C4-2B (cell line): ENCODE measurements at regions not wholly inside any gene's neighbourhood (a gene's known extent, or its start where the extent isn't known, plus 50 kb on each side); places are given as distances from the start of the nearest gene placed in this dataset.

Experiments
- H3K27ac ChIP-seq: fragments of 450-650 bp; 2 replicates; pipeline ENCODE4 v1.5.1; 2017
- CTCF ChIP-seq: fragments of 450-650 bp; conservative IDR thresholded peaks from 2 replicates; pipeline ENCODE4 v1.5.1; 2017; ENCODE audit warnings: mild to moderate bottlenecking
- ZFX ChIP-seq: fragments of 450-650 bp; IDR thresholded peaks from 2 replicates; pipeline ENCODE4 v1.6.1; 2017

GRCh38 chr5:158532739-158533138 is 567.0 kb downstream of the EBF1 start:
- no peak; the same call in 1 of the 2 replicates for TF ChIP-seq ZFX
- TF ChIP-seq CTCF, result no peak
- H3K27ac ChIP-seq, result no peak overlapping the region

GRCh38 chr5:158531860-158532259 is 567.9 kb downstream of the EBF1 start:
- TF ChIP-seq CTCF (no peak), ZFX (no peak)
- no peak overlapping the region for H3K27ac ChIP-seq

GRCh38 chr5:158530115-158530514 is 569.6 kb downstream of the EBF1 start:
- H3K27ac ChIP-seq, result no peak overlapping the region
- no peak for TF ChIP-seq CTCF

- no peak overlapping the region for H3K27ac ChIP-seq
- TF ChIP-seq ZFX (no peak), CTCF (no peak; the same call in none of the 2 replicates)
Observed at GRCh38 chr5:158529454-158529853, 570.3 kb downstream of the EBF1 start.

- no peak overlapping the region for H3K27ac ChIP-seq
- no peak for TF ChIP-seq CTCF
- no peak for TF ChIP-seq ZFX
Observed at GRCh38 chr5:158525663-158526062, 574.1 kb downstream of the EBF1 start.

GRCh38 chr5:158524070-158524469 is 575.6 kb downstream of the EBF1 start:
- no peak overlapping the region for H3K27ac ChIP-seq
- TF ChIP-seq ZFX (no peak), CTCF (no peak)

GRCh38 chr5:158522776-158523175 is 576.9 kb downstream of the EBF1 start:
- TF ChIP-seq ZFX, result no peak
- TF ChIP-seq CTCF, result no peak
- H3K27ac ChIP-seq, result no peak overlapping the region
